ENCODE measurements at regions not wholly inside any gene's neighbourhood (a gene's known extent, or its start where the extent isn't known, plus 50 kb on each side); places are given as distances from the start of the nearest gene placed in this dataset.
A peak's percentile ranks its signal among the peaks of the same experiment; 100 is the strongest.

- Histone ChIP-seq H3K36me3 (ENCODE audit: control insufficient read depth in 2 of 2, insufficient read depth in 1 of 2, low read length in 2 of 2) (no peaks in the 10 kb centered on the region), H3K4me1 (ENCODE audit: control insufficient read depth, insufficient read depth, low read length) (no peaks in the 10 kb centered on the region), H3K9me3 (ENCODE audit: control insufficient read depth, insufficient read depth, low read depth, low read length) (no peaks in the 10 kb centered on the region), H3K4me3 (ENCODE audit: low read depth, low read length) (no peak overlapping the region), H3K27ac (ENCODE audit: extremely low read depth, low read depth, low read length) (no peak overlapping the region)
- TF ChIP-seq ZNF830 (tag by site-specific recombination; IDR thresholded peaks at IDR 0.05; ENCODE audit: low read depth) = no peak
- no peak for TF ChIP-seq ZNF580 (tag by site-specific recombination; IDR thresholded peaks at IDR 0.05)
- TF ChIP-seq ZNF76 (tag by site-specific recombination; IDR thresholded peaks at IDR 0.05; ENCODE audit: borderline replicate concordance, low read depth) = no peak
- CTCF ChIA-PET = interaction anchor here (0.6 kb wide), 1 partner anchor 111 kb away, joined by 3 read pairs; no protein-coding TSS in a partner anchor
- POLR2A ChIA-PET = no interaction called here
These were observed 209.9 kb downstream of the PHETA1 start for GRCh38 chr12:111158992-111159391.

DNA sequence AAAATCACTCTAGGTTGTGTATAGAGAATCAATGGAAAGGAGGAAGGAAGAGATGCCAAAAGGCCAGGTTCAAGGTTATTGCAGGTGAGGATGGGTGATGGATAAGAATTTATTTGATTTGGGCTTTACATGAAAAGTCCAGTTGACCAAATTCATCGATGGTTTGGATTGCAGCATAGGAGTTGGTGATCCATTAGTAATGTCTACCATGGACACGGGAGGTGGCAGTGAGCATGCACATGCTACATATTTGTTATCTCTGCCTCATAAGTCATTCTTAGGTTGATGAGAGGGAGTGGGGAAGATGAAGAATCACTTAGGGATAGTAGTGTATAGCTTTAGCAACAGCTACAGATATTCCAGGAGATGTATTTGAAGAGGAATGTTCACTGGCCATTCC, 211.4 kb downstream of the PHETA1 start:
- Histone ChIP-seq H3K36me3 (ENCODE audit: control insufficient read depth in 2 of 2, insufficient read depth in 1 of 2, low read length in 2 of 2) (no peaks in the 10 kb centered on the region), H3K9me3 (ENCODE audit: control insufficient read depth, insufficient read depth, low read depth, low read length) (no peaks in the 10 kb centered on the region), H3K27ac (ENCODE audit: extremely low read depth, low read depth, low read length) (no peak overlapping the region), H3K4me3 (ENCODE audit: low read depth, low read length) (no peak overlapping the region), H3K4me1 (ENCODE audit: control insufficient read depth, insufficient read depth, low read length) (no peaks in the 10 kb centered on the region)
- ChIA-PET POLR2A (no interaction called here), CTCF (interaction anchor here (0.6 kb wide), 1 partner anchor 132 kb away, joined by 3 read pairs; no protein-coding TSS in a partner anchor)
- TF ChIP-seq ZNF23 (tag by site-specific recombination; IDR thresholded peaks at IDR 0.05; ENCODE audit: borderline replicate concordance) (peak; percentile 89; the same call in 1 of the 2 replicates), BCL6B (tag by site-specific recombination; IDR thresholded peaks at IDR 0.05) (no peak), SETDB1 (IDR thresholded peaks at IDR 0.05; ENCODE audit: insufficient read length, low read length) (peak; percentile 29), ZNF701 (tag by site-specific recombination; IDR thresholded peaks at IDR 0.05) (no peak), ZBTB17 (tag by site-specific recombination; IDR thresholded peaks at IDR 0.05) (peak; percentile 82), ZFP41 (tag by site-specific recombination; IDR thresholded peaks at IDR 0.05; ENCODE audit: borderline replicate concordance) (no peak), ZNF121 (tag by site-specific recombination; IDR thresholded peaks at IDR 0.05) (no peak)

DNA sequence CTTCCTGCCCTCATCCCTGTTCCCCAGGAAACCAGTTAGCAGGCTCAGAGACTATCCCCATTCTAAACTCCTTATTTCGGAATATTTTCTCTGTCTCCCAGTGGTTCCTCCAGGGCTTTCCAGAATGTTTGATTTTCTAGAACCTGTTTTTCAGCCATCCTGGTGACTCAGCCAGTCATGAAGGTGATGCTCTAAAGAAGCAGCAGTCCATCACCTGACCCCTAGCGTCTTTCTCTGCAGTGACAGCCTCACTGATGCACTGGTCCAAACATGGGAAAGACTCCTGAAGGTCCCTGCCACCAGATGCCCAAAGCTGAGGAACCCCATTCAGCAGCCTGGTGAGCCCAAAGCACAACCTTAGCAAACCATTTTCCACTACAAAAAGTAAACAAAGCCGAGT, 212.6 kb downstream of the PHETA1 start:
- Histone ChIP-seq H3K4me1 (ENCODE audit: control insufficient read depth, insufficient read depth, low read length) (no peaks in the 10 kb centered on the region), H3K27ac (ENCODE audit: extremely low read depth, low read depth, low read length) (no peak overlapping the region), H3K9me3 (ENCODE audit: control insufficient read depth, insufficient read depth, low read depth, low read length) (no peaks in the 10 kb centered on the region), H3K4me3 (ENCODE audit: low read depth, low read length) (no peak overlapping the region), H3K36me3 (ENCODE audit: control insufficient read depth in 2 of 2, insufficient read depth in 1 of 2, low read length in 2 of 2) (no peaks in the 10 kb centered on the region)
- POLR2A ChIA-PET = no interaction called here
- CTCF ChIA-PET = no interaction called here
- TF ChIP-seq ZNF169 (tag by site-specific recombination; IDR thresholded peaks at IDR 0.05) = no peak
- TF ChIP-seq ZNF24 (tag by site-specific recombination; IDR thresholded peaks at IDR 0.05) = no peak
- TF ChIP-seq KLF10 (tag by site-specific recombination; IDR thresholded peaks at IDR 0.05) = no peak
- no peak for TF ChIP-seq ZNF280C (tag by site-specific recombination; IDR thresholded peaks at IDR 0.05)
- no peak for TF ChIP-seq ZNF518A (tag by site-specific recombination; conservative IDR thresholded peaks at IDR 0.05; ENCODE audit: low read depth)
- no peak for TF ChIP-seq ZFP3 (tag by site-specific recombination; IDR thresholded peaks at IDR 0.05; ENCODE audit: low read depth)
- no peak for TF ChIP-seq ZNF473 (tag by site-specific recombination; IDR thresholded peaks at IDR 0.05)
- TF ChIP-seq ZNF335 (tag by site-specific recombination; conservative IDR thresholded peaks at IDR 0.05) = no peak
- TF ChIP-seq, protein P1, sequence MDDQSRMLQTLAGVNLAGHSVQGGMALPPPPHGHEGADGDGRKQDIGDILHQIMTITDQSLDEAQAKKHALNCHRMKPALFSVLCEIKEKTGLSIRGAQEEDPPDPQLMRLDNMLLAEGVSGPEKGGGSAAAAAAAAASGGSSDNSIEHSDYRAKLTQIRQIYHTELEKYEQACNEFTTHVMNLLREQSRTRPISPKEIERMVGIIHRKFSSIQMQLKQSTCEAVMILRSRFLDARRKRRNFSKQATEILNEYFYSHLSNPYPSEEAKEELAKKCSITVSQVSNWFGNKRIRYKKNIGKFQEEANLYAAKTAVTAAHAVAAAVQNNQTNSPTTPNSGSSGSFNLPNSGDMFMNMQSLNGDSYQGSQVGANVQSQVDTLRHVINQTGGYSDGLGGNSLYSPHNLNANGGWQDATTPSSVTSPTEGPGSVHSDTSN (CRISPR knock-in tag; IDR thresholded peaks at IDR 0.05) = no peak
- TF ChIP-seq ZBTB44 (tag by site-specific recombination; IDR thresholded peaks at IDR 0.05) = no peak
- no peak for TF ChIP-seq ZNF175 (tag by site-specific recombination; IDR thresholded peaks at IDR 0.05)

Measured in HEK293 (cell line).